ENCODE measurements at regions not wholly inside any gene's neighbourhood (a gene's known extent, or its start where the extent isn't known, plus 50 kb on each side); places are given as distances from the start of the nearest gene placed in this dataset.

- TF ChIP-seq EZH2phosphoT487 (IDR thresholded peaks at IDR 0.05) (no peak), CTCF (IDR thresholded peaks at IDR 0.05) (no peak), EZH2 (IDR thresholded peaks at IDR 0.05) (no peak)
Measured at GRCh38 chr14:50049703-50050570, 66.4 kb downstream of the VCPKMT start.
